T follicular helper cell (primary cell): ENCODE measurements at regions not wholly inside any gene's neighbourhood (a gene's known extent, or its start where the extent isn't known, plus 50 kb on each side); places are given as distances from the start of the nearest gene placed in this dataset.
A peak's percentile ranks its signal among the peaks of the same experiment; 100 is the strongest.

ENCODE experiments used
- DNase-seq: peaks from one replicate; pipeline ENCODE4 v3.0.0-alpha.2; 2020; ENCODE audit warnings: low read depth

DNA sequence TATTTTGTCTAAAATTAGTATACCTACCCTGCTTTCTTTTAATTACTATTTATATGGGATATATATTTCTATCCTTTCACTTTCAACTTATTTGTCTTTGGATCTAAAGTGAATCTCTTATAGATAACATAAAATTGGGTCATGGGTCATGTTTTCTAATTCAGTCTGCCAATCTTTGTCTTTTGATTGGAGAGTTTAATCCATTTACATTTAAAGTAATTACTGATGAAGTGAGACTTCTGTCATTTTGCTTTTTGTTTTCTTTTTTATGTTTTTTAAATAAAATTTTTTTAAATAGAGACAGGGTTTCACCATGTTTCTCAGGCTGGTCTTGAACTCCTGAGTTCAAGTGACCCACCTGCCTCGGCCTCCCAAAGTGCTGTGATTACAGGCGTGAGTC, 50.5 kb upstream of the PRDM1 start:
- DNase-seq, result no peak

DNA sequence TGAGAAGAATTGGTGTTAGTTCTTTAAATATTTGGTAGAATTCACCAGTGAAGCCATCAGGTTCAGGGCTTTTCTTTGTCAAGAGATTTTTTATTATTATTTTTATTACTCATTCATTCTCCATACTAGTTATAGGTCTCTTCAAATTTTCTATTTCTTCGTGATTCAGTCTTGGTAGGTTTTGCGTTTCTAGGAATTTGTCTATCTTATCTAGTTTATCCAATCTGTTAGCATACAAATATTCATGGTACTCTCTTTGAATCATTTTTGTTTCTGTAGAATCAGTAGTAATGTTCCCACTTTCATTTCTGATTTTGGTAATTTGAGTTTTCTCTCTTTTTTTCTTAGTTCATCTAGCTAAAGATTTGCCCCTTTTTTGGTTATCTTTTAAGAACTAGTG, 52.3 kb upstream of the PRDM1 start:
- DNase-seq, result no peak

DNA sequence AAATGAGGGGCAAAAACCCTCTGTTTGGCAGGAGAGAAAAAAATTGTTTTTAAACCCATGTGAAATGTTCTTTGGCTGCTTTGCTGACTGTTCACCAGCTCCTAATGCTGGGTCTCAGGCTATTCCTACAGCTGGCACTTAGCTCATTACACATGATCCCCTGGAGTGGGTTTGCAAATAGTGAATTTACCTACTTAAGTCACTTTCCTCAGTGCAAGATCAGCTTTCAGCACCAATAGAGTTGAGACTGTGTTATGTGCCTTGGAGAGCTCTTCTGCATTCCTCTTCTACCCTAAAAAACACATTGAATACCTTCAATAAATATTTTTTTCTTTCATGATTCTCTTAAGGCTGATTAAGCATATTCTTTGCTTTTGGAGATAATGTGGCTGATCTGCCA, 58.4 kb upstream of the PRDM1 start:
- no peak for DNase-seq

DNA sequence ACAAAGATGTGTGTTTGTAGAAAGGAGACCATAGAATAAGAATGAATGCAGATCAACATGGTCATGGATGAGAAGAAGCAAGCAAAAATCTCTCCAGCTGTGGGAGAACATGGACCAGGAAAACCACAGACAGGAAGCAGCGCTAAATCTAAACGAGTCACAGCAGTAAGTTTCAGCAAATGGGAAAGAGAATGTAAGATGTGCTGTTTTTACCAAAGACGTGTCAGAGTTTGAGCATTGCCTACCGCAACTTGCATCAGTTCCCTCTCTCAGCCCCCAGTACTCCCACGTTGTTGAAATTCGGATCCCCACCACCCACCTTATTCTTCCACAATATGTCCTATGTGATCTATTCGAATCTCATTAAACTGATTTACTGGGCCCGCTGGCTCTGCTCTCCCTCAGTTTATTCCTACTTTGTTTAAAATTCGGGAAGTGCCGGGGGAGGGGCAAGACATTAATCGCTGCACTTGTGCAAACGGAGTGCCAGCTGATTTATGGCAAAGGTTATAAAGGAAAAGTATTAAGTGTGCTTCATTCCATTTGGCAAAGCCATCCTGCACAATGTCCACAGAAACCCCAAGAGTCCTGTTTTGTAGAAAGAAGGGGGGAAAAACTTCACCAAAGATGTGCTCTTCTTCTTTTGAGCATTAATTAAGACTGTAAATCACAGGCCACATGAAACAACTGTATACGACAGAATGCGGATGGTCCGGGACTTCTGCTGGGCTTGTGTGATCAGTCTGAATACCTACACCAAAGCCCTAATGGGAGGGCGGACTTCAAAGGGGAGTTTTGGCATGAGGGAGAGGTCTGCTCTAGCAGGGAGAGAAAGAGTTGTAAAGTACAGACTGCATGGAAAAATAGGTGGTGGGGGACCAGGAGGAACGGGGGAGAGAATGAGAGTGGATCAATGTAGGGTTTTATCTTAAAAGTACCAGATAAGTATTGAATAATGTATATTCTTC, 59.1 kb upstream of the PRDM1 start:
- no peak for DNase-seq

DNA sequence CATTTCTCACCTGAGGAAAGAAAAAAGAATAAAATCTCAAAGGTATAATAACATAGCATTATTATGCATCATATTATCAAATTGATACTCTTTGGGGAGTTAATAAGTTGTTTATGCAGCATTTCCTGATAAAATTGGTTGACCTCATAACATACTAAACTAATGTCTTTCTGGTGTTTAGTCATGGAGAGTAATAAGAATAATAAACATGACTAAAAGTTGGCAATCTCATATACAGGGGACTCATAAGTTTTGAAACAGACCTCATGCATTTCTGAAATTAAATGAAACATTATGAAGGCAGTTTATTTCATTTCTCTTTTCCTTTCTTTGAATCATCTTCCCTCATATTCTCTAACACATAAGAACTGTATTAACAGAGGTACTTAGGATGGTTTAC, 60.5 kb upstream of the PRDM1 start:
- DNase-seq, result no peak

DNA sequence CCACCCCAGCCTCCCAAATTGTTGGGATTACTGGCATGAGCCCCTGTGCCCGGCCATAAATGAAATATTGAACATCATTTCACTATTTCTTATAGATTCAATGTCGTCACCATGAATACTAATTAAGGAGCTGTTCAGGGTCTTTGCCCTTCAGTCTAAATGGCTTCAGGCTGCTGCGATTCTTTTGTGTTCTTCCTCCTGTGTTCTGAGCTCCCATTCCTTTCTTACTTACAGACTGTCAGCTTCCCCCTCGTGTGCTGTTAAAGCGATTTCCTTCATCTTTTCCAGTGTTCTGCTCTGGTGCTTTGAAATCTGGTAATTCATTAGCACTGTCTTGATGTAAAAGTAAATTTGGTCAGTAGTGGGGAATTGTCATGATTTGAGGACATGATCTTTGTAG, 63.3 kb upstream of the PRDM1 start:
- DNase-seq, result no peak

DNA sequence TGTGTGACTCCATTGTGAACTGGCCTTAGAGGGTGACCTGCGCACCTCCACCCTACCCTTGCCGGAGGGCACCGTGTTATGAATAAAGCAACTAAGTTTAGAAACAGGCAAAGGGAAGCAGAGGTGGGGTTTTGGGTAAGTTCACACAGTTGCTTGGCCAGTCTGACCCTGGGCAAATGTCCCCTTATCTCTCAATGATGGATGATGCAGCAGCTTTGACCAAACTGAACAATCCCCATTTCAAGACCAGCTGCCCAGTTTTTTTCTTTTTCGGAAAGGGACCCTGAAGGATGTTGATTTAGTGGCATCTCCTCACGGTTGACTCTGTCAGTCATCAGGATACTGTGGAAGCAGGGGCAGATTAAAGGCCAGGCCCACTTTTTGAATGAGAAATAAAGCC, 68.7 kb upstream of the PRDM1 start:
- DNase-seq, result no peak

DNA sequence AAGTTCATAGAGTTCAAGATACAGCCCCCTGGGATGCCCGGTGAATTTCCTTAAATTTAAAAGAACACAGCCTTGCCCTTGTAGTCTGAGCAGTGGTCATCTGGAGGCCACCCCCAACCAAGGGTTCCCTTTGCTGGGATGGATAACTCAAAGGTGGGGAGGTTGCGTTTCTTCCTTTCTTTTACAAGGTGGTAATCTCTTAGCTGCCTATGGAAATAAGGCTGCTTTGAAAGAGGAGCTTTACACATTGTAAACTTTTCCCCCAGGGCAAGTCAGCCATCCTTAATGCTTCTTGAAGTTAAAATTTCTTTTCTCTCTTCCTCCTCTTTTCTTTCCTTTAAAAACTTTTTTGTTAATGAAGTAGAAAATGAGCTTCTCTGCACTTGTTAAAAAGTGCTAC, 71.2 kb upstream of the PRDM1 start:
- no peak for DNase-seq

DNA sequence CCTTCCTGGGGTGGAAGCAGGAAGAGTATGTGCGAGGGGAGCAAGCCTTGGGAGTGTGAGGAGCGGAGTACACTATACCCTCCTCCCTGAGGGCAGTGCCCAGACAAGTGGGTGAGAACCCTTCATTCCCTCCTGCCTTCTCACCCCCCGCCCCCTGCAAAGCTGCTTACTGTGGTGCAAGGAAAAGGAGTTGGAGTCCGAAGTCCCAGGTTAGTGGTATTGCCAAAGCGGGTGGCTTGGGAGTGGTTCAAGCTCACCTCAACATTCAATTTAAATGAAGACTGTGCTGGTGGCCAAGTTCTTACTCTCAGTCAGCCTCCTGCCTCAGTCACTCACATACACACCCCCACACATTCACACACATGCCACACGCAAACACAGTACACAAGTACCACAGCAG, 74.7 kb upstream of the PRDM1 start:
- no peak for DNase-seq

DNA sequence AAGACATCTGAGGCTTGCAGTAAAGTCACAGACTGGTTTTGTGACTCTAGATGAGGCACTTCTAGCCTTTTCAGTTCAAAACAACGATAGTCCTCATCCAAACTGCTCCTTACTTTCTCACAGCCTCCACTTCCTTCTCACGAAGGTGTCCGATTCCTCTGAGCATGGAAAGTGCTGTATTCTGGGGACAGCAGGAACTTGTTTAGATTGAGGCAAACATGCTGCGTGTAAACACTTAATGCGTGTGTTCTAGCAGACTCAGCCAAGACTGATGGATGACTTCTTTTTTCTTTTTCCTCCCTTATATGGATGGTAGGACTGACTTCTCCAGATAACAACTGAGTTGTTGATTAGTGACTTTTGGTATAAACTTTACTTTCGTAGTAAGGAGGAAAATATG, 80.2 kb upstream of the PRDM1 start:
- no peak for DNase-seq

DNA sequence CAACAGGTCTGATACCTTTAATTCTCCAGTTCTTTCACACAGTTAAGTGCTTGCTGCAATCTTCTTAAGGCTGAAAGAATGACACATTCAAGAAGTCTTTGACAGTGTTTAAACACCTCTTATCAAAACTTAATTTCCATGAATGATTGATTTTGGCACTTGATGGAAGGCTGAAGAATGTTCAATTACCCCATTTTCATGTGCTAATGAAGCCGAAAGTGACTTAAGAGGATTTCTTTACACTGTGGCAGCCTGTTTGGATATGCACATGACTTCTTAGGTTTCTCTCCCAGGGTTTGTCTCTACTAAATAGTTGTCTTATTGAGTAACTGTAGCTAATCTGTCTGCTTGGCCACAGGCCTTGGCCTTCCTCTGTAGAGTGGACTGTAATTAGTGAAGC, 81.1 kb upstream of the PRDM1 start:
- no peak for DNase-seq

DNA sequence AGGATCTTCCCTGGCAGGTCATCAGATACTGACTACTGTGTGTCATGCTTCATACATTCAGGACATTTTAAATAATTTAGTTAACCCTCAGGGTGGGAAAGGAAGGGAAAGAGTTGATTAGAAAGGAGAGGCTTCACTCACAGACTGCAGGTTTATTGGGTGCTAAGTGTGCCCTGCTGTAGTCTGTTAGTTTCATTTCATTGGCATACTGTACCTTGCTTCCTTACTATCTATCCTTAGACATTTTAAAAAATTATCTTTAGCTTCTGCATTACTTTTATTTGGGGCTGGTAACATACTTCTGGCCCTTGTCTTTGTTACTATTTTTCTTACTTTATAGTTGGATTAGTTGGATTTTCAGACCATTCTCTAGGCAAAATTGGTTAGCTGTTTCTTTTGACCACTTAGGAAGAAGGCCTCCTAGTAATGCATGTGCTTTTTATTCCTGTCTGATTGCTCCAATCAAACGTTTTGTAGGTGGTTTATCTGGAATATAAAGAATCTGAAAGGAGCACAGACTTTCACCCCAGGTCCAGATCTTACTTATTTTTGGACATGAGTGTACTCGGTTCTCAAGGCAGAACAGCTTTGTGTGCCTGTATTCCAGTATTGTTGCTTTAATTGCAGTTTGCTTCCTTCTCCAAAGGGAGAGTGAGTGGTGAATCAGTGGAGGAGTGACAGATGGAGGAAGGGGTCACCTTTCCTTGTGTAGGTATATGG, 82.7 kb upstream of the PRDM1 start:
- no peak for DNase-seq

DNA sequence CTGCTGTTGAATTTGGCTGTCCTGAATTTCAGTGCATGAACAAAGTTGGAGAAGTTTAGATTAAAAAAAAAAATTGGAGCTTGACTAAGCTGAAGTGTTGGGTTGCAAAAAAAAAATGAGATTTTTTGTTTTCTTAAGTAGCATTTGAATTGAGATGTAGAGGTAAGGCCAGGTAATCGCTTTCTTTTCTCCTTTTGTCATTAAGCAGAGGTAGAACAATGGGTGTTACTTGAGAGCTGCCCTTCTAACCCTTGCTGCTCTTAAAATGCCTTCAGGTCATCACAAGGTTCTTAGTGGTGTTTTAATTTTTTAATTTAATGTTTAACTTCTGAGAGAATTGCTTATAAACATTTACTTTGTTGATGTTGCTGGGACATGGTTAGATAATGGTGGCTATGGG, 84.1 kb upstream of the PRDM1 start:
- DNase-seq, result no peak

DNA sequence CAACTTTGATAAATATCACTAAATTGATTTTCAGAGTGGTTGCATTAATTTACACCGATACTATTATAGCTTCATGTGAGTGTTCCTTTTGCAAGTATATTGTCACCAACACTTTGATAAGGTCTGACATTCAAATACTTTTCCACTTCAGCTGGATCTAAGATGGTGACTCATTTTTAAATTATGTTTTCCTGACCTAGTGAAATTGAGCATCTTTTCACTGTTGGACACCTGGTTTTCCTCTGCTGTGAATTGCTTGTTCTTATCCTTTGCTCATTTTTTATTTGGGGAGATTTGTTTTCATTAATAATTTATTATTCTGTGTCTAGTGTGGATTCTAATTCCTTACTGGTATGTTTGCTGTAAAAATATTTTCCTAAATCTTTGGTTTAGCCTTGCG, 85.2 kb upstream of the PRDM1 start:
- no peak for DNase-seq

DNA sequence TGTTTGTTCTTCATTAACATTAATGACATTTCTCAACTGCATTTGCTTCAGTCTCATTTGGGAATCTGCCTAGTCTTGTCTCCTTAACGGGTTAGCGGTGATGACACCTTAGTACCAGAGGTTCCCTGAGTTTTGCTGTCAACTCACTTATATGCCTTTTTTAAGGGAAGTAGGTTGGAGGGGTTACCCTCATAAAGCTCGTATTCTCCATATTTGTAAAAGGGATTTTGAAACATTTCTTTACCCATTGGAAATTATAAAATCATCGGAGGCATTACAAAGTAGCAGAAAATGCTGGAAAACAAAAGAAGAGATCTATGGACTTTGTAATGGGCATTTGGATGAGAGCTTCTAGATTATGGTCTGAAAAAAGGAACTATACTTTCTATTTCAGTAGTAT, 88.7 kb upstream of the PRDM1 start:
- no peak for DNase-seq

DNA sequence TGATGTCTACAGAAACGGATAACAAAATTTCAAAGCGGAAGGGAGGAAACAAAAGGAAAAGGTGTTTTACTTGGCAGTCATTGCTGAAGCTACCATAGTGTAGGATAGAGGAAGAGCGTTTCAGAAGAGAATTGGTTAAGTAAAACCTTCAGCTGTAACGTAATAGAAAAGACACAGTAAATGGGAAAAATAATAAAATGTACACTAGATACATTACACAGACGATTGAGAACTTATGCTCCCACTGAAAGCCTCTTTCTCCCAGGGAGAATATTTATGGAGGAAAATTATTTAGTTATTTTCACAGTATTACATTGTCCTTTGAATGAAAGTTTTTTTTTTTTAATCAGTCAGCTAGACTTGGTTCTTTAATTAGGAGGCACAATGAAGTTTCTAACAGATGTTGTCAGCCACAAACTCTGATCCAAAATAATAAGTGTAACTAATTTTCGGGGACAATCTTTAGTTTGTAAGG, 90.7 kb upstream of the PRDM1 start:
- DNase-seq, result no peak

DNA sequence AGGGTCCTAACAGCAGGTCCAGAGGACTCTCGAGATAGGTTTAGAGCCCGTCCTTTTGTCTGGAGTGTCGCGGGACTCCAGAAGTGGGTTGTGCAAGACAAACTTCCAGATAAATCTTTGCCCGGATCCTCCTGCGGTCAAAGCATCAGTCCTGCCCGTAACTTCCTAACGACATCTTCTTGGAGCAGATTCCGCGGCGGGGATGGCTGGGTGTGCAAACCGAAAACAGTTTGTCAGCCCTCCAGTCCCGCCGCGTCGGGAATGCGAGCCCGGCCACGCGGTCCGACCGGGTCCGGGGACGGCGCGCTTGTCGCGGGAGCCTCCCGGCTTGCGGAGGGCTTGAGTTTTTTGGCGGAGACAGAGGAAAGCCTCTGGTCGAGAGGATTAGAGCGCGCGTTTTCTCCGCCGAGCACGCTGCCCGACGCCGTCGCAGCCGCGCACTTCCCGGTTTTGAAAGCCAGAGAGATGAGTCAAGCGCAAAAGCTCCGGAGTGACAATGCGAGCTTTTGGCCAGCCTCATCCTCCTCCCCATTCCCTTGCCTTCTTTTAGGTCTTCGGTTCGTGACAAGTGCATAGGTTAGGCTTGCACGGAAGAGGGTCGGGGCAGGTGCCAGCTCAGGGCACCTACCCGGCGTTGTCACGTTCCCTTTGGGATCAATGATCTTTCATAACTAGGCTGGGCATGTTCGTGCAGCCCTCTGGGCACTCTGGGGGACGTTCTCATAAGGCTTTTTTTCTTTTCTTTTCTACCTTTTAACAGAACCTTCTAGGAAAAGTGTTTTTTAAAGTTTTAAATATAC, 91.3 kb upstream of the PRDM1 start:
- DNase-seq, result no peak

DNA sequence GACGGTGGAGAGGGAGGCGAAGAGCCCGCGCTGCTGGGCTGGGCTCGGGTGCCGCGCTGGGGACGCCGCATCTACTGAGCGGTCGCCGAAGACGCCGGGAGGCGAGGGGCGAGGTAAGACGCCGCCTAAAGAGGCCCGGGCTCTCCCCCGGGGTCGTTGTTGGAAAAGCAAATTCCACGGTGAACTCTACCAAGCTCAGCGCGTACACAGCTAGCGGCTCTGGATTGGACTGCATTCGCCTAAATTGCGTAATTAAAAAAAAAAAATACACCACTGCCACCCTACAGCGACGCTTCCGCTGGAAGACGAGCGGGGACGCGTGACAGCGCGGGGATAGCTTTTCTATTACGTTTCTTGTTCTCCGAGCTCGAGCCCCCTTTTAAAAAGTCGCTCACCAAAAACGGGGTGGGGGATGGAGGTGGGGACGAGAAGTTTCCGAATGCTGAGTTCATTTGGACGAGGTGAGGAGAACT, 92.0 kb upstream of the PRDM1 start:
- peak; percentile 22 for DNase-seq

DNA sequence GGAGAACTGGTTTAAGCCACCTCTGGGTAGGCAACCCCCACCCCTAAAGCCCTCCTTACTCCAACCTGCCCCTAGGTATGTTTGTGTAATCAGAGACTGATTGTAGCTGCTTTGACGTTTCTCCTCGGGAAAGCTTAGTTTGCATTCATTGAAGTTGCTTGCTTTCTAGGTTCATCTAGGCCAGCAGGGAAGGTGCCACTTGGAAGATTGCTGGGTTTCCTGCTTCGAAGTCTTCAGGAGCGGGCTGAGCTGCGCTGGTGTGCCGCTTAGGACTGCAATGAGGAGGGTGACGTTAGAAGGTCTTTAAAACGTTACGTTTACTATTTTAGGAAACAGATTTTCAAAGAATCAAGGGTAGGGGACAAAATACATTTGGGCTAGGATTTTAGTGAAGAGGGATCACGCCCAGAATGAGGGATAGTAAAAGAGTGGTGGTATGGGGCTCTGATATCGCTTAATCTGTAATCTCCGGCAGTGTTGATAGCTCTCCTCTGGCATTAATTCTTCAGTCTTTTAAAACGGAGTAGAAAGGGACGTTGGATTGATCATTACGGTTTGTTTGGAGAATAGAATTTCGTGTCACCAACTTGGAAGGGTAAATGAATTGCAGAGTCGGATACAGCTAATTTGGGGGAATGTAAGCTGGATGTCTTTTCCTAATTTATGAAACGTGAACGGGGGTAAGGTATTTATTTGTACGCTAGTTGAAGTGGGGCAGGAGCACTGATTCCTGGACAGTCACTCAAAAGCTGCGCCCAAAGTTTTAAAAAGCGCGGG, 92.6 kb upstream of the PRDM1 start:
- no peak for DNase-seq

DNA sequence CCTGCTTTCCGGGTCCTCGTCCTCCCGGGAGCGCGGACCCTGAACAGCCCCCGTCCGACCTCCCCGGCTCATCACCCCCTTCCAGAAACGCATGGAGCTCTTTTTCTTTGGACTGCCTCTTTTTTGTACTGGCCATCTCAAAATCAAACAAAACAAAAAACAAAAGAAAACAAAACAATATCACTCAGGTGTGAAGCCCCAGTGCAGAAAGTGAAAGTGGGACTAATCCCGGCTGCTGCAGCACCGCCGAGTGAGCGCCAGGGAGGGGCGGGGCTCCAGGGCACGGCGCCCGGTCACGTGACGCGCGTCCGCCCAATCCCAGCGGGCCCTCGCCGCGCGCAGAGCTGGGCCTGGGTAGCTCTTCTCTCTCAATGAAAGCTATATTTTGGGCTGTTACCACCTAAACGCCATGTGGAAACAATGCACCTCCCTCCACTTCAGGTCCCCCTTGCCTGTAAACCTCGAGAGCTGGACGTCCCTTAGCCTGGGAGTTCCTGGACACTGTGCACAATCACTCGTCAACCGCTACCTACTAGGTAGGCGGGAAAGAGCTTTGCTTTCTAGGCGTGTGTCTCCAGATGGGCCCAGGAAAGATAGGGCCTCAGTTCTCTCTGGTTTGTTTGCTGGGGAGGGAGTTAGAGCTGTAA, 93.7 kb upstream of the PRDM1 start:
- DNase-seq, result peak; percentile 81
